ENCODE measurements at regions not wholly inside any gene's neighbourhood (a gene's known extent, or its start where the extent isn't known, plus 50 kb on each side); places are given as distances from the start of the nearest gene placed in this dataset.
"Not testable (repeated sequence)": the region's sequence is repeated elsewhere in the genome, so short reads cannot be mapped to it uniquely, and the experiment has no call there.

- H3K4me3 ChIP-seq (ENCODE audit: low read depth, low read length), result no peak overlapping the region
- TF ChIP-seq CTCF (IDR thresholded peaks at IDR 0.05; ENCODE audit: borderline replicate concordance, insufficient read depth, low read depth, low read length), result no peak
Observed at GRCh38 chr9:115808695-115809094, 344.9 kb upstream of the PAPPA start.

- no peak for TF ChIP-seq CTCF (IDR thresholded peaks at IDR 0.05; ENCODE audit: borderline replicate concordance, insufficient read depth, low read depth, low read length)
- H3K4me3 ChIP-seq (ENCODE audit: low read depth, low read length), result no peak overlapping the region
Observed at GRCh38 chr9:115810166-115810565, 343.4 kb upstream of the PAPPA start.

GRCh38 chr9:115814081-115814480, 339.5 kb upstream of the PAPPA start:
- H3K4me3 ChIP-seq (ENCODE audit: low read depth, low read length), result no peak overlapping the region

GRCh38 chr9:115815786-115816185, 337.8 kb upstream of the PAPPA start:
- no peak overlapping the region for H3K4me3 ChIP-seq (ENCODE audit: low read depth, low read length)
- no peak for TF ChIP-seq CTCF (IDR thresholded peaks at IDR 0.05; ENCODE audit: borderline replicate concordance, insufficient read depth, low read depth, low read length)

More at GRCh38 chr9:115814081-115814480, 339.5 kb upstream of the PAPPA start:
- no peak for TF ChIP-seq CTCF (IDR thresholded peaks at IDR 0.05; ENCODE audit: borderline replicate concordance, insufficient read depth, low read depth, low read length)

GRCh38 chr9:115818651-115819050, 334.9 kb upstream of the PAPPA start:
- H3K4me3 ChIP-seq (ENCODE audit: low read depth, low read length), result not testable (repeated sequence)

GRCh38 chr9:115832031-115832430, 321.6 kb upstream of the PAPPA start:
- TF ChIP-seq CTCF (IDR thresholded peaks at IDR 0.05; ENCODE audit: borderline replicate concordance, insufficient read depth, low read depth, low read length), result no peak
- H3K4me3 ChIP-seq (ENCODE audit: low read depth, low read length), result no peak overlapping the region

- no peak overlapping the region for H3K4me3 ChIP-seq (ENCODE audit: low read depth, low read length)
- no peak for TF ChIP-seq CTCF (IDR thresholded peaks at IDR 0.05; ENCODE audit: borderline replicate concordance, insufficient read depth, low read depth, low read length)
Observed at GRCh38 chr9:115837618-115838017, 316.0 kb upstream of the PAPPA start.

GRCh38 chr9:115838417-115838816, 315.2 kb upstream of the PAPPA start:
- H3K4me3 ChIP-seq (ENCODE audit: low read depth, low read length), result no peak overlapping the region
- TF ChIP-seq CTCF (IDR thresholded peaks at IDR 0.05; ENCODE audit: borderline replicate concordance, insufficient read depth, low read depth, low read length), result no peak

GRCh38 chr9:115844433-115844832, 309.2 kb upstream of the PAPPA start:
- not testable (repeated sequence) for H3K4me3 ChIP-seq (ENCODE audit: low read depth, low read length)
